GM12878 (cell line): ENCODE measurements at regions not wholly inside any gene's neighbourhood (a gene's known extent, or its start where the extent isn't known, plus 50 kb on each side); places are given as distances from the start of the nearest gene placed in this dataset.

Source experiments
- BHLHE40 ChIP-seq, 2 experiments: fragments of 450-650 bp in 1 of 2; IDR thresholded peaks; 2 replicates each; pipeline ENCODE4 v1.6.1; 2011 to 2017; ENCODE audit warnings: low read depth in 2 of 2, borderline replicate concordance in 1 of 2, improper control_type of control experiment in 1 of 2, low read length in 1 of 2, mild to moderate bottlenecking in 1 of 2
- CBFB ChIP-seq: IDR thresholded peaks from 2 replicates; pipeline ENCODE4 v1.6.1; 2016; ENCODE audit warnings: antibody characterized with exemption, low read depth
- ETV6 ChIP-seq, 2 experiments: fragments of 450-650 bp in 1 of 2; IDR thresholded peaks in 1 of 2; conservative IDR thresholded peaks in 1 of 2; 2 replicates each; pipeline ENCODE4 v1.6.1; 2014; ENCODE audit warnings: antibody characterized with exemption in 1 of 2, borderline replicate concordance in 1 of 2, low read depth in 1 of 2, mild to moderate bottlenecking in 1 of 2, moderate library complexity in 1 of 2
- IKZF1 ChIP-seq: fragments of 450-650 bp; conservative IDR thresholded peaks from 2 replicates; pipeline ENCODE4 v1.6.1; 2017; ENCODE audit warnings: antibody characterized with exemption, mild to moderate bottlenecking
- MTA3 ChIP-seq: IDR thresholded peaks from 2 replicates; pipeline ENCODE4 v1.6.1; 2012; ENCODE audit warnings: low read length, inconsistent platforms, borderline replicate concordance
- MYB ChIP-seq: fragments of 150-350 bp; IDR thresholded peaks from 2 replicates; pipeline ENCODE4 v1.6.1; 2014; ENCODE audit warnings: mild to moderate bottlenecking, low read depth, low read length, borderline replicate concordance
- NBN ChIP-seq: fragments of 450-650 bp; IDR thresholded peaks from 2 replicates; pipeline ENCODE4 v1.6.1; 2016
- NFYB ChIP-seq: IDR thresholded peaks from 2 replicates; pipeline ENCODE4 v1.6.1; 2011; ENCODE audit warnings: low read depth, mild to moderate bottlenecking, low read length, improper control_type of control experiment, moderate library complexity; ENCODE audit not compliant: insufficient read depth
- NR2F1 ChIP-seq: fragments of 450-650 bp; conservative IDR thresholded peaks from 2 replicates; pipeline ENCODE4 v1.6.1; 2017; ENCODE audit warnings: mild to moderate bottlenecking
- PAX5 ChIP-seq: IDR thresholded peaks from 2 replicates; pipeline ENCODE4 v1.6.1; 2011; ENCODE audit warnings: low read depth, low read length, borderline replicate concordance
- POLR2AphosphoS2 ChIP-seq: IDR thresholded peaks from 2 replicates; pipeline ENCODE4 v1.6.1; 2011; ENCODE audit warnings: low read depth, mild to moderate bottlenecking, low read length, improper control_type of control experiment, moderate library complexity
- RELA ChIP-seq: fragments of 450-650 bp; IDR thresholded peaks from 2 replicates; pipeline ENCODE4 v1.8.0; 2014; ENCODE audit warnings: borderline replicate concordance; ENCODE audit not compliant: partially characterized antibody
- SREBF1 ChIP-seq: IDR thresholded peaks from 2 replicates; pipeline ENCODE4 v1.6.1; 2012; ENCODE audit warnings: mild to moderate bottlenecking, low read length
- SRF ChIP-seq, 2 experiments: IDR thresholded peaks; 2 replicates each; pipeline ENCODE4 v1.6.1; 2011; ENCODE audit warnings: low read depth in 2 of 2, low read length in 2 of 2, mild to moderate bottlenecking in 1 of 2, moderate library complexity in 1 of 2
- TBL1XR1 ChIP-seq: IDR thresholded peaks from 2 replicates; pipeline ENCODE4 v1.6.1; 2012; ENCODE audit warnings: low read depth, low read length, improper control_type of control experiment
- TCF3 ChIP-seq: IDR thresholded peaks from 2 replicates; pipeline ENCODE4 v1.6.1; 2012; ENCODE audit warnings: low read depth, mild to moderate bottlenecking, low read length, borderline replicate concordance; ENCODE audit not compliant: insufficient read depth
- TF ChIP-seq, protein P1 (sequence below): fragments of 450-650 bp; IDR thresholded peaks from 2 replicates; pipeline ENCODE4 v1.6.1; 2017; ENCODE audit warnings: mild to moderate bottlenecking, moderate library complexity
- TF ChIP-seq, protein P2 (sequence below): fragments of 450-650 bp; formaldehyde crosslinking; IDR thresholded peaks from 2 replicates; pipeline ENCODE4 v1.5.0; 2022; ENCODE audit warnings: mild to moderate bottlenecking, missing genetic modification characterization
- TF ChIP-seq, protein P3 (sequence below): fragments of 450-650 bp; formaldehyde crosslinking; IDR thresholded peaks from 2 replicates; pipeline ENCODE4 v1.4.0; 2022; ENCODE audit warnings: mild to moderate bottlenecking, moderate library complexity

GRCh38 chr11:95715777-95716241 lies 73.8 kb downstream of the FAM76B start (continued):
- peak; percentile 79; the same call in 1 of the 2 replicates for TF ChIP-seq TBL1XR1
- TF ChIP-seq NFYB = no peak
- peak; percentile 58; the same call in 1 of the 2 replicates for TF ChIP-seq NBN
- TF ChIP-seq PAX5 = peak; percentile 80
- TF ChIP-seq ETV6 (conservative IDR thresholded peaks at IDR 0.05 in 1 of 2, IDR thresholded peaks at IDR 0.05 in 1 of 2; ENCODE audit: borderline replicate concordance in 1 of 2, low read depth in 1 of 2) = 0 out of 4 replicates have a peak, but pooled peaks of 1 of the 2 experiments have one; percentile 26
- no peak for TF ChIP-seq SRF (IDR thresholded peaks at IDR 0.05; ENCODE audit: low read depth in 2 of 2, low read length in 2 of 2)
- TF ChIP-seq BHLHE40 (IDR thresholded peaks at IDR 0.05; ENCODE audit: borderline replicate concordance in 1 of 2, low read depth in 2 of 2, low read length in 1 of 2) = peak; percentile 58 to 61
- no peak for TF ChIP-seq POLR2AphosphoS2
- peak; percentile 21; the same call in 1 of the 2 replicates for TF ChIP-seq NR2F1
- TF ChIP-seq TCF3 = peak; percentile 57; the same call in 1 of the 2 replicates
- TF ChIP-seq MYB = 0 out of 2 replicates have a peak, but pooled peaks have one; percentile 42
- TF ChIP-seq SREBF1 = peak; percentile 65; the same call in 1 of the 2 replicates
- TF ChIP-seq IKZF1 = peak; percentile 81
- TF ChIP-seq, protein P1, sequence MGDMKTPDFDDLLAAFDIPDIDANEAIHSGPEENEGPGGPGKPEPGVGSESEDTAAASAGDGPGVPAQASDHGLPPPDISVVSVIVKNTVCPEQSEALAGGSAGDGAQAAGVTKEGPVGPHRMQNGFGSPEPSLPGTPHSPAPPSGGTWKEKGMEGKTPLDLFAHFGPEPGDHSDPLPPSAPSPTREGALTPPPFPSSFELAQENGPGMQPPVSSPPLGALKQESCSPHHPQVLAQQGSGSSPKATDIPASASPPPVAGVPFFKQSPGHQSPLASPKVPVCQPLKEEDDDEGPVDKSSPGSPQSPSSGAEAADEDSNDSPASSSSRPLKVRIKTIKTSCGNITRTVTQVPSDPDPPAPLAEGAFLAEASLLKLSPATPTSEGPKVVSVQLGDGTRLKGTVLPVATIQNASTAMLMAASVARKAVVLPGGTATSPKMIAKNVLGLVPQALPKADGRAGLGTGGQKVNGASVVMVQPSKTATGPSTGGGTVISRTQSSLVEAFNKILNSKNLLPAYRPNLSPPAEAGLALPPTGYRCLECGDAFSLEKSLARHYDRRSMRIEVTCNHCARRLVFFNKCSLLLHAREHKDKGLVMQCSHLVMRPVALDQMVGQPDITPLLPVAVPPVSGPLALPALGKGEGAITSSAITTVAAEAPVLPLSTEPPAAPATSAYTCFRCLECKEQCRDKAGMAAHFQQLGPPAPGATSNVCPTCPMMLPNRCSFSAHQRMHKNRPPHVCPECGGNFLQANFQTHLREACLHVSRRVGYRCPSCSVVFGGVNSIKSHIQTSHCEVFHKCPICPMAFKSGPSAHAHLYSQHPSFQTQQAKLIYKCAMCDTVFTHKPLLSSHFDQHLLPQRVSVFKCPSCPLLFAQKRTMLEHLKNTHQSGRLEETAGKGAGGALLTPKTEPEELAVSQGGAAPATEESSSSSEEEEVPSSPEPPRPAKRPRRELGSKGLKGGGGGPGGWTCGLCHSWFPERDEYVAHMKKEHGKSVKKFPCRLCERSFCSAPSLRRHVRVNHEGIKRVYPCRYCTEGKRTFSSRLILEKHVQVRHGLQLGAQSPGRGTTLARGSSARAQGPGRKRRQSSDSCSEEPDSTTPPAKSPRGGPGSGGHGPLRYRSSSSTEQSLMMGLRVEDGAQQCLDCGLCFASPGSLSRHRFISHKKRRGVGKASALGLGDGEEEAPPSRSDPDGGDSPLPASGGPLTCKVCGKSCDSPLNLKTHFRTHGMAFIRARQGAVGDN = peak; percentile 73
- TF ChIP-seq, protein P2, sequence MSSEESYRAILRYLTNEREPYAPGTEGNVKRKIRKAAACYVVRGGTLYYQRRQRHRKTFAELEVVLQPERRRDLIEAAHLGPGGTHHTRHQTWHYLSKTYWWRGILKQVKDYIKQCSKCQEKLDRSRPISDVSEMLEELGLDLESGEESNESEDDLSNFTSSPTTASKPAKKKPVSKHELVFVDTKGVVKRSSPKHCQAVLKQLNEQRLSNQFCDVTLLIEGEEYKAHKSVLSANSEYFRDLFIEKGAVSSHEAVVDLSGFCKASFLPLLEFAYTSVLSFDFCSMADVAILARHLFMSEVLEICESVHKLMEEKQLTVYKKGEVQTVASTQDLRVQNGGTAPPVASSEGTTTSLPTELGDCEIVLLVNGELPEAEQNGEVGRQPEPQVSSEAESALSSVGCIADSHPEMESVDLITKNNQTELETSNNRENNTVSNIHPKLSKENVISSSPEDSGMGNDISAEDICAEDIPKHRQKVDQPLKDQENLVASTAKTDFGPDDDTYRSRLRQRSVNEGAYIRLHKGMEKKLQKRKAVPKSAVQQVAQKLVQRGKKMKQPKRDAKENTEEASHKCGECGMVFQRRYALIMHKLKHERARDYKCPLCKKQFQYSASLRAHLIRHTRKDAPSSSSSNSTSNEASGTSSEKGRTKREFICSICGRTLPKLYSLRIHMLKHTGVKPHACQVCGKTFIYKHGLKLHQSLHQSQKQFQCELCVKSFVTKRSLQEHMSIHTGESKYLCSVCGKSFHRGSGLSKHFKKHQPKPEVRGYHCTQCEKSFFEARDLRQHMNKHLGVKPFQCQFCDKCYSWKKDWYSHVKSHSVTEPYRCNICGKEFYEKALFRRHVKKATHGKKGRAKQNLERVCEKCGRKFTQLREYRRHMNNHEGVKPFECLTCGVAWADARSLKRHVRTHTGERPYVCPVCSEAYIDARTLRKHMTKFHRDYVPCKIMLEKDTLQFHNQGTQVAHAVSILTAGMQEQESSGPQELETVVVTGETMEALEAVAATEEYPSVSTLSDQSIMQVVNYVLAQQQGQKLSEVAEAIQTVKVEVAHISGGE (CRISPR knock-in tag) = no peak
- peak; percentile 43; the same call in 1 of the 2 replicates for TF ChIP-seq CBFB
- no peak for TF ChIP-seq RELA
- no peak for TF ChIP-seq MTA3
- TF ChIP-seq, protein P3, sequence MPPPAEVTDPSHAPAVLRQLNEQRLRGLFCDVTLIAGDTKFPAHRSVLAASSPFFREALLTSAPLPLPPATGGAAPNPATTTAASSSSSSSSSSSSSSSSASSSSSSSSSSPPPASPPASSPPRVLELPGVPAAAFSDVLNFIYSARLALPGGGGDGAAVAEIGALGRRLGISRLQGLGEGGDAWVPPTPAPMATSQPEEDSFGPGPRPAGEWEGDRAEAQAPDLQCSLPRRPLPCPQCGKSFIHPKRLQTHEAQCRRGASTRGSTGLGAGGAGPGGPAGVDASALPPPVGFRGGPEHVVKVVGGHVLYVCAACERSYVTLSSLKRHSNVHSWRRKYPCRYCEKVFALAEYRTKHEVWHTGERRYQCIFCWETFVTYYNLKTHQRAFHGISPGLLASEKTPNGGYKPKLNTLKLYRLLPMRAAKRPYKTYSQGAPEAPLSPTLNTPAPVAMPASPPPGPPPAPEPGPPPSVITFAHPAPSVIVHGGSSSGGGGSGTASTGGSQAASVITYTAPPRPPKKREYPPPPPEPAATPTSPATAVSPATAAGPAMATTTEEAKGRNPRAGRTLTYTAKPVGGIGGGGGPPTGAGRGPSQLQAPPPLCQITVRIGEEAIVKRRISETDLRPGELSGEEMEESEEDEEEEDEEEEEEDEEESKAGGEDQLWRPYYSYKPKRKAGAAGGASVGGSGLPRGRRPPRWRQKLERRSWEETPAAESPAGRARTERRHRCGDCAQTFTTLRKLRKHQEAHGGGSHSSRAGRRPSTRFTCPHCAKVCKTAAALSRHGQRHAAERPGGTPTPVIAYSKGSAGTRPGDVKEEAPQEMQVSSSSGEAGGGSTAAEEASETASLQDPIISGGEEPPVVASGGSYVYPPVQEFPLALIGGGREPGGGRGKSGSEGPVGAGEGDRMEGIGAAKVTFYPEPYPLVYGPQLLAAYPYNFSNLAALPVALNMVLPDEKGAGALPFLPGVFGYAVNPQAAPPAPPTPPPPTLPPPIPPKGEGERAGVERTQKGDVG (CRISPR knock-in tag) = no peak
